Stomach (tissue), 4 donors: ENCODE measurements at regions not wholly inside any gene's neighbourhood (a gene's known extent, or its start where the extent isn't known, plus 50 kb on each side); places are given as distances from the start of the nearest gene placed in this dataset.

Experiments
- POLR2A ChIP-seq, 4 donors: fragments of 450-650 bp; IDR thresholded peaks; one replicate each; pipeline ENCODE4 v1.6.1; 2016; ENCODE audit warnings: antibody characterized with exemption in 4 of 4, control low read depth in 2 of 4, mild to moderate bottlenecking in 1 of 4, moderate library complexity in 1 of 4
- POLR2AphosphoS5 ChIP-seq, 3 donors: sonication (generic); formaldehyde crosslinking; IDR thresholded peaks; one replicate each; pipeline ENCODE4 v1.6.1; 2016; ENCODE audit warnings: antibody characterized with exemption in 3 of 3
- TF ChIP-seq, protein P1 (sequence below), 7 experiments: fragments of 450-650 bp in 4 of 7; fragments of 200-600 bp in 3 of 7; sonication (generic) in 3 of 7; IDR thresholded peaks; one replicate each; pipeline ENCODE4 v1.5.1; 2016 to 2019; ENCODE audit warnings: antibody characterized with exemption in 7 of 7, control low read depth in 2 of 7, mild to moderate bottlenecking in 1 of 7

DNA sequence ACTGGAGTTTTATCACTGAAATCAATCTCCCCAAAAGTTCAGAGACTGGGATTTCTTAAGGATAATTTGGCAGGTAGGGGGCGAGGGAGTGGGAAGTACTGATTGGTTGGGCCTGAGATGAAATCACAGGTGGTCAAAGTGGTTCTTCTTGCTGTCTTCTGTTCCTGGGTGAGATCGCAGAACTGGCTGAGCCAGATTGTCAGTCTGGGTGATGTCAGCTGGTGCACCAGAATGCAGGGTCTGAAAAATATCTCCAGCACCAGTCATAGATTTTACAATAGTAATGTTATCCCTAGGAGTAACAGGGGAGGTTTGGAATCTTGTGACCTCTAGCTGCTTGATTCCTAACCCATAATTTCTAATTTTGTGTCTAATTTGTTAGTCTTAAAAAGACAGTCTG lies 86.7 kb upstream of the SLC25A36 start:
- TF ChIP-seq, protein P1, sequence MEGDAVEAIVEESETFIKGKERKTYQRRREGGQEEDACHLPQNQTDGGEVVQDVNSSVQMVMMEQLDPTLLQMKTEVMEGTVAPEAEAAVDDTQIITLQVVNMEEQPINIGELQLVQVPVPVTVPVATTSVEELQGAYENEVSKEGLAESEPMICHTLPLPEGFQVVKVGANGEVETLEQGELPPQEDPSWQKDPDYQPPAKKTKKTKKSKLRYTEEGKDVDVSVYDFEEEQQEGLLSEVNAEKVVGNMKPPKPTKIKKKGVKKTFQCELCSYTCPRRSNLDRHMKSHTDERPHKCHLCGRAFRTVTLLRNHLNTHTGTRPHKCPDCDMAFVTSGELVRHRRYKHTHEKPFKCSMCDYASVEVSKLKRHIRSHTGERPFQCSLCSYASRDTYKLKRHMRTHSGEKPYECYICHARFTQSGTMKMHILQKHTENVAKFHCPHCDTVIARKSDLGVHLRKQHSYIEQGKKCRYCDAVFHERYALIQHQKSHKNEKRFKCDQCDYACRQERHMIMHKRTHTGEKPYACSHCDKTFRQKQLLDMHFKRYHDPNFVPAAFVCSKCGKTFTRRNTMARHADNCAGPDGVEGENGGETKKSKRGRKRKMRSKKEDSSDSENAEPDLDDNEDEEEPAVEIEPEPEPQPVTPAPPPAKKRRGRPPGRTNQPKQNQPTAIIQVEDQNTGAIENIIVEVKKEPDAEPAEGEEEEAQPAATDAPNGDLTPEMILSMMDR (IDR thresholded peaks at IDR 0.05): no peak
- TF ChIP-seq POLR2A (IDR thresholded peaks at IDR 0.05): no peak
- no peak for TF ChIP-seq POLR2AphosphoS5 (IDR thresholded peaks at IDR 0.05)
